IMR-90 (cell line): ENCODE measurements at regions not wholly inside any gene's neighbourhood (a gene's known extent, or its start where the extent isn't known, plus 50 kb on each side); places are given as distances from the start of the nearest gene placed in this dataset.

Experiments
- ATAC-seq: fragments of 200-7000 bp; cut with Tn5 transposase; 2 replicates; pipeline ENCODE4 v1.9.1; 2020; ENCODE audit warnings: low read depth, mild to moderate bottlenecking, moderate library complexity
- BruUV-seq: library from RNA; stranded (reverse); fragments of 400-500 nt; replicated peaks from 2 replicates; lab custom pipeline; 2021; lab: Mats Ljungman, UMichigan
- CTCF ChIA-PET: fragments of 300-600 bp; formaldehyde crosslinking; extraction: SDS; loops from one replicate; lab custom pipeline; 2021; ENCODE audit warnings: antibody characterized with exemption; lab: Yijun Ruan, JAX
- POLR2A ChIA-PET: fragments of 300-600 bp; sonication (Branson Sonifier 250); formaldehyde crosslinking; loops from one replicate; lab custom pipeline; 2022; ENCODE audit warnings: antibody characterized with exemption; ENCODE audit not compliant: unreplicated experiment; lab: Charles Lee
- DNase-seq: peaks from one replicate; pipeline ENCODE4 v3.0.0; 2013
- H2AFZ ChIP-seq: replicated peaks from 2 replicates; pipeline ENCODE3; 2013; ENCODE audit warnings: low read length, mild to moderate bottlenecking; ENCODE audit not compliant: poor library complexity
- H2AK5ac ChIP-seq: 2 replicates; pipeline ENCODE4 v1.6.1; 2013; ENCODE audit warnings: low read depth, low read length, inconsistent platforms
- H2AK9ac ChIP-seq: replicated peaks from 2 replicates; pipeline ENCODE3; 2013; ENCODE audit warnings: mild to moderate bottlenecking, low read depth, low read length, moderate library complexity; ENCODE audit not compliant: poor library complexity
- H2BK120ac ChIP-seq: 2 replicates; pipeline ENCODE4 v1.6.1; 2013; ENCODE audit warnings: low read depth, low read length, inconsistent platforms
- H2BK15ac ChIP-seq: 3 replicates; pipeline ENCODE4 v1.6.1; 2013; ENCODE audit warnings: low read depth, low read length, inconsistent platforms
- H2BK20ac ChIP-seq: 2 replicates; pipeline ENCODE4 v1.6.1; 2013; ENCODE audit warnings: low read depth, mild to moderate bottlenecking, inconsistent platforms, low read length, moderate library complexity
- H2BK5ac ChIP-seq: 2 replicates; pipeline ENCODE4 v1.6.1; 2013; ENCODE audit warnings: mild to moderate bottlenecking, low read depth, low read length, inconsistent platforms; ENCODE audit not compliant: poor library complexity, severe bottlenecking
- H3K14ac ChIP-seq: replicated peaks from 2 replicates; pipeline ENCODE4 v1.6.1; 2013; ENCODE audit warnings: low read depth, low read length, inconsistent platforms
- H3K18ac ChIP-seq: 2 replicates; pipeline ENCODE4 v1.6.1; 2013; ENCODE audit warnings: low read depth, low read length, control low read depth
- H3K23ac ChIP-seq: 2 replicates; pipeline ENCODE4 v1.6.1; 2013; ENCODE audit warnings: low read depth, low read length, inconsistent platforms
- H3K27ac ChIP-seq: 2 replicates; pipeline ENCODE4 v1.5.1; 2013; ENCODE audit warnings: mild to moderate bottlenecking, control low read depth, low read length; ENCODE audit not compliant: insufficient read depth
- H3K27me3 ChIP-seq: 2 replicates; pipeline ENCODE4 v1.6.1; 2013; ENCODE audit warnings: low read length; ENCODE audit not compliant: control insufficient read depth, insufficient read depth
- H3K36me3 ChIP-seq: 2 replicates; pipeline ENCODE4 v1.6.1; 2013; ENCODE audit warnings: low read length, mixed read lengths; ENCODE audit not compliant: control insufficient read depth, insufficient read depth
- H3K4ac ChIP-seq: 2 replicates; pipeline ENCODE4 v1.6.1; 2013; ENCODE audit warnings: low read depth, low read length, inconsistent platforms
- H3K4me1 ChIP-seq: 2 replicates; pipeline ENCODE4 v1.6.1; 2013; ENCODE audit warnings: low read length, mixed read lengths; ENCODE audit not compliant: control insufficient read depth, insufficient read depth
- H3K4me2 ChIP-seq: 2 replicates; pipeline ENCODE4 v1.6.1; 2013; ENCODE audit warnings: low read depth, mild to moderate bottlenecking, control low read depth, low read length, moderate library complexity
- H3K4me3 ChIP-seq: 2 replicates; pipeline ENCODE4 v1.5.1; 2013; ENCODE audit warnings: low read depth, mild to moderate bottlenecking, control low read depth, low read length, moderate library complexity; ENCODE audit not compliant: insufficient read depth
- H3K56ac ChIP-seq: 2 replicates; pipeline ENCODE4 v1.6.1; 2013; ENCODE audit warnings: low read length, inconsistent platforms; ENCODE audit not compliant: insufficient read depth; ENCODE audit errors: extremely low read depth
- H3K79me1 ChIP-seq, 2 experiments: 2 replicates each; pipeline ENCODE4 v1.6.1; 2013; ENCODE audit warnings: low read length in 2 of 2, inconsistent platforms in 1 of 2, low read depth in 1 of 2
- H3K9ac ChIP-seq: 2 replicates; pipeline ENCODE4 v1.6.1; 2013; ENCODE audit warnings: low read depth, low read length, control low read depth
- H3K9me1 ChIP-seq: 2 replicates; pipeline ENCODE4 v1.6.1; 2013; ENCODE audit warnings: low read length, inconsistent platforms; ENCODE audit not compliant: insufficient read depth
- H3K9me3 ChIP-seq: 2 replicates; pipeline ENCODE4 v1.6.1; 2013; ENCODE audit warnings: low read length; ENCODE audit not compliant: control insufficient read depth, insufficient read depth
- H4K20me1 ChIP-seq: 2 replicates; pipeline ENCODE4 v1.6.1; 2013; ENCODE audit warnings: low read length, inconsistent platforms; ENCODE audit not compliant: insufficient read depth
- H4K5ac ChIP-seq: 2 replicates; pipeline ENCODE4 v1.6.1; 2013; ENCODE audit warnings: mild to moderate bottlenecking, low read depth, low read length, control low read depth
- H4K8ac ChIP-seq, 2 experiments: 2 replicates each; pipeline ENCODE4 v1.6.1; 2013; ENCODE audit warnings: low read depth in 2 of 2, low read length in 2 of 2, control low read depth in 1 of 2, inconsistent platforms in 1 of 2
- H4K91ac ChIP-seq: 2 replicates; pipeline ENCODE4 v1.6.1; 2013; ENCODE audit warnings: low read depth, low read length, inconsistent platforms; ENCODE audit not compliant: insufficient read depth
- BHLHE40 ChIP-seq: fragments of 150-350 bp; IDR thresholded peaks from 2 replicates; pipeline ENCODE4 v1.6.1; 2016; ENCODE audit warnings: mild to moderate bottlenecking, low read depth, low read length
- CEBPB ChIP-seq: IDR thresholded peaks from 2 replicates; pipeline ENCODE4 v1.6.1; 2012; ENCODE audit warnings: low read depth, low read length, improper control_type of control experiment
- CHD1 ChIP-seq: IDR thresholded peaks from 2 replicates; pipeline ENCODE4 v1.6.1; 2012; ENCODE audit warnings: low read depth, low read length, improper control_type of control experiment
- FOS ChIP-seq: fragments of 150-350 bp; IDR thresholded peaks from 2 replicates; pipeline ENCODE4 v1.6.1; 2016; ENCODE audit warnings: low read depth, low read length
- MAFK ChIP-seq: IDR thresholded peaks from 2 replicates; pipeline ENCODE4 v1.6.1; 2012; ENCODE audit warnings: low read depth, low read length, improper control_type of control experiment
- MAZ ChIP-seq: IDR thresholded peaks from 2 replicates; pipeline ENCODE4 v1.6.1; 2012; ENCODE audit warnings: low read depth, mild to moderate bottlenecking, low read length, improper control_type of control experiment, moderate library complexity, borderline replicate concordance
- MXI1 ChIP-seq: IDR thresholded peaks from 2 replicates; pipeline ENCODE4 v1.6.1; 2012; ENCODE audit warnings: low read depth, mild to moderate bottlenecking, low read length, moderate library complexity, borderline replicate concordance
- NFE2L2 ChIP-seq: fragments of 150-350 bp; IDR thresholded peaks from 2 replicates; pipeline ENCODE4 v1.6.1; 2016; ENCODE audit warnings: low read depth, mild to moderate bottlenecking, low read length
- POLR2A ChIP-seq: IDR thresholded peaks from 2 replicates; pipeline ENCODE4 v1.6.1; 2012; ENCODE audit warnings: mild to moderate bottlenecking, low read depth, low read length
- RAD21 ChIP-seq: IDR thresholded peaks from 2 replicates; pipeline ENCODE4 v1.6.1; 2012; ENCODE audit warnings: low read length, improper control_type of control experiment
- RCOR1 ChIP-seq: IDR thresholded peaks from 2 replicates; pipeline ENCODE4 v1.6.1; 2012; ENCODE audit warnings: mild to moderate bottlenecking, low read length, improper control_type of control experiment; ENCODE audit not compliant: insufficient replicate concordance
- RFX5 ChIP-seq: IDR thresholded peaks from 2 replicates; pipeline ENCODE4 v1.8.0; 2012; ENCODE audit warnings: low read depth, mild to moderate bottlenecking, low read length, moderate library complexity
- SMC3 ChIP-seq: fragments of 150-350 bp; IDR thresholded peaks from 2 replicates; pipeline ENCODE4 v1.6.1; 2016; ENCODE audit warnings: low read depth, mild to moderate bottlenecking, antibody characterized with exemption, low read length, moderate library complexity
- WGBS, 2 experiments: methylation state at CpG; one replicate each; pipeline versions ENCODE4 v1.1.5 to v1.1.7; 2013; ENCODE audit warnings: missing lambda C conversion rate in 2 of 2; ENCODE audit not compliant: insufficient read length in 1 of 2; ENCODE audit errors: extremely low coverage in 2 of 2; 5-methylcytosine and 5-hydroxymethylcytosine counted together
- dilution Hi-C: fragments of 300-500 bp; cut with HindIII; formaldehyde crosslinking; loops from one replicate; pipeline ENCODE4 v1.14.3; 2018; ENCODE audit warnings: low sequenced_read_pairs; ENCODE audit not compliant: unreplicated experiment
- in situ Hi-C: fragments of 300-500 bp; cut with MboI; formaldehyde crosslinking; loops from 3 replicates; pipeline ENCODE4 v1.14.3; 2019; ENCODE audit warnings: low sequenced_read_pairs, inconsistent platforms, mixed read lengths
- intact Hi-C: fragments of 100-400 bp; cut with micrococcal nuclease; formaldehyde crosslinking; loops from 2 replicates; pipeline ENCODE4 v1.10.0; 2022
- TF ChIP-seq, protein P1 (sequence below): fragments of 150-350 bp; IDR thresholded peaks from 2 replicates; pipeline ENCODE4 v1.6.1; 2017; ENCODE audit warnings: mild to moderate bottlenecking, antibody characterized with exemption, low read length, low read depth
- TF ChIP-seq, protein P2 (sequence below): conservative IDR thresholded peaks from 2 replicates; pipeline ENCODE4 v1.5.1; 2012; ENCODE audit warnings: mild to moderate bottlenecking, low read depth, low read length, improper control_type of control experiment
- TF ChIP-seq, protein P3 (sequence below): fragments of 150-350 bp; IDR thresholded peaks from 2 replicates; pipeline ENCODE4 v1.6.1; 2016; ENCODE audit warnings: low read depth, mild to moderate bottlenecking, low read length, moderate library complexity, borderline replicate concordance

DNA sequence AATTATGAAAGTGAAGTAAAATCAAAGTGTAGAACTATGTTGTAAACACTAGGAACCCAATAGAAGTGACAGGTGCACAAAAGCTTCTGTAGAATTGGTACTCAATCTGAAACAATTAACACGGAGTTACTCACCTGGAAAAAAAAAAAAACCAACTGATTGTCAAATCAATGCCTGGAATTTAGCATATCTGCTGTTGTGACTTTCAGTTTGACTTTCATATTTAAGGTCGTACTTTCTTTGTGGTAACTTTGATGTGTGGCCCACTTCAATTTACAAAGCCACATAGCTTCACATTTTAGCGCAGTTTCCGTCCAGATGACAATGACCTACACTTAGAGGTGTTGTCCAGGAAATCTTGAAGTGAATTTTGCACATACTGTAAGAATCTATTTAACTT is 1124.9 kb downstream of the STIM2 start:
- CTCF ChIA-PET: no interaction called here
- H2BK5ac ChIP-seq: no peak overlapping the region
- H3K9ac ChIP-seq: no peak overlapping the region
- POLR2A ChIA-PET: no interaction called here
- no peaks in the 10 kb centered on the region for H3K9me1 ChIP-seq
- H3K4ac ChIP-seq: no peak overlapping the region
- no peak overlapping the region for H3K56ac ChIP-seq
- no peak overlapping the region for H2AK5ac ChIP-seq
- H2BK20ac ChIP-seq: no peak overlapping the region
- H4K8ac ChIP-seq: no peak overlapping the region
- intact Hi-C loops (no loop called here), in situ Hi-C loops (no loop called here), dilution Hi-C loops (no loop called here)
- H3K23ac ChIP-seq: no peak overlapping the region
- H3K36me3 ChIP-seq: no peaks in the 10 kb centered on the region
- H3K18ac ChIP-seq: no peak overlapping the region
- H4K91ac ChIP-seq: no peak overlapping the region
- no peak overlapping the region for H3K4me3 ChIP-seq
- TF ChIP-seq, protein P1, sequence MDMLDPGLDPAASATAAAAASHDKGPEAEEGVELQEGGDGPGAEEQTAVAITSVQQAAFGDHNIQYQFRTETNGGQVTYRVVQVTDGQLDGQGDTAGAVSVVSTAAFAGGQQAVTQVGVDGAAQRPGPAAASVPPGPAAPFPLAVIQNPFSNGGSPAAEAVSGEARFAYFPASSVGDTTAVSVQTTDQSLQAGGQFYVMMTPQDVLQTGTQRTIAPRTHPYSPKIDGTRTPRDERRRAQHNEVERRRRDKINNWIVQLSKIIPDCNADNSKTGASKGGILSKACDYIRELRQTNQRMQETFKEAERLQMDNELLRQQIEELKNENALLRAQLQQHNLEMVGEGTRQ: no peak
- TF ChIP-seq FOS (no peak), NFE2L2 (no peak), RAD21 (no peak), CHD1 (no peak), BHLHE40 (no peak), RCOR1 (no peak), SMC3 (no peak), POLR2A (no peak), CEBPB (no peak), RFX5 (no peak), MAFK (no peak), MAZ (no peak), MXI1 (no peak)
- TF ChIP-seq, protein P2, sequence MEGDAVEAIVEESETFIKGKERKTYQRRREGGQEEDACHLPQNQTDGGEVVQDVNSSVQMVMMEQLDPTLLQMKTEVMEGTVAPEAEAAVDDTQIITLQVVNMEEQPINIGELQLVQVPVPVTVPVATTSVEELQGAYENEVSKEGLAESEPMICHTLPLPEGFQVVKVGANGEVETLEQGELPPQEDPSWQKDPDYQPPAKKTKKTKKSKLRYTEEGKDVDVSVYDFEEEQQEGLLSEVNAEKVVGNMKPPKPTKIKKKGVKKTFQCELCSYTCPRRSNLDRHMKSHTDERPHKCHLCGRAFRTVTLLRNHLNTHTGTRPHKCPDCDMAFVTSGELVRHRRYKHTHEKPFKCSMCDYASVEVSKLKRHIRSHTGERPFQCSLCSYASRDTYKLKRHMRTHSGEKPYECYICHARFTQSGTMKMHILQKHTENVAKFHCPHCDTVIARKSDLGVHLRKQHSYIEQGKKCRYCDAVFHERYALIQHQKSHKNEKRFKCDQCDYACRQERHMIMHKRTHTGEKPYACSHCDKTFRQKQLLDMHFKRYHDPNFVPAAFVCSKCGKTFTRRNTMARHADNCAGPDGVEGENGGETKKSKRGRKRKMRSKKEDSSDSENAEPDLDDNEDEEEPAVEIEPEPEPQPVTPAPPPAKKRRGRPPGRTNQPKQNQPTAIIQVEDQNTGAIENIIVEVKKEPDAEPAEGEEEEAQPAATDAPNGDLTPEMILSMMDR: no peak
- TF ChIP-seq, protein P3, sequence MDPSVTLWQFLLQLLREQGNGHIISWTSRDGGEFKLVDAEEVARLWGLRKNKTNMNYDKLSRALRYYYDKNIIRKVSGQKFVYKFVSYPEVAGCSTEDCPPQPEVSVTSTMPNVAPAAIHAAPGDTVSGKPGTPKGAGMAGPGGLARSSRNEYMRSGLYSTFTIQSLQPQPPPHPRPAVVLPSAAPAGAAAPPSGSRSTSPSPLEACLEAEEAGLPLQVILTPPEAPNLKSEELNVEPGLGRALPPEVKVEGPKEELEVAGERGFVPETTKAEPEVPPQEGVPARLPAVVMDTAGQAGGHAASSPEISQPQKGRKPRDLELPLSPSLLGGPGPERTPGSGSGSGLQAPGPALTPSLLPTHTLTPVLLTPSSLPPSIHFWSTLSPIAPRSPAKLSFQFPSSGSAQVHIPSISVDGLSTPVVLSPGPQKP: no peak
- H3K79me1 ChIP-seq: no peaks in the 10 kb centered on the region
- no peak overlapping the region for H2BK120ac ChIP-seq
- no peak overlapping the region for H4K5ac ChIP-seq
- H4K20me1 ChIP-seq: no peaks in the 10 kb centered on the region
- H3K27ac ChIP-seq: no peak overlapping the region
- no peak for ATAC-seq
- no peaks in the 10 kb centered on the region for H3K4me1 ChIP-seq
- H3K9me3 ChIP-seq: no peaks in the 10 kb centered on the region
- H2AK9ac ChIP-seq: no peak overlapping the region
- no peak overlapping the region for H3K14ac ChIP-seq
- H2BK15ac ChIP-seq: no peak overlapping the region
- H3K4me2 ChIP-seq: no peak overlapping the region
- WGBS, 2 experiments: no CpG with 5 or more reads among the region's 4 CpGs
- BruUV-seq: no TSS peak
- H3K27me3 ChIP-seq: no peaks in the 10 kb centered on the region
- H2AFZ ChIP-seq: no peak overlapping the region
- DNase-seq: no peak
